Head of caudate nucleus (tissue), 42 donors: ENCODE measurements at regions not wholly inside any gene's neighbourhood (a gene's known extent, or its start where the extent isn't known, plus 50 kb on each side); places are given as distances from the start of the nearest gene placed in this dataset.
A peak's percentile ranks its signal among the peaks of the same experiment; 100 is the strongest.

Experiments used
- DNase-seq, 42 donors: peaks; one replicate each; pipeline versions ENCODE4 v3.0.0 to v3.0.0-alpha.2; 2020 to 2021; ENCODE audit warnings: mixed read lengths in 7 of 42
- intact Hi-C: fragments of 100-400 bp; cut with DNase I; formaldehyde crosslinking; loops from one replicate; pipeline ENCODE4 v1.15.0; 2022

DNA sequence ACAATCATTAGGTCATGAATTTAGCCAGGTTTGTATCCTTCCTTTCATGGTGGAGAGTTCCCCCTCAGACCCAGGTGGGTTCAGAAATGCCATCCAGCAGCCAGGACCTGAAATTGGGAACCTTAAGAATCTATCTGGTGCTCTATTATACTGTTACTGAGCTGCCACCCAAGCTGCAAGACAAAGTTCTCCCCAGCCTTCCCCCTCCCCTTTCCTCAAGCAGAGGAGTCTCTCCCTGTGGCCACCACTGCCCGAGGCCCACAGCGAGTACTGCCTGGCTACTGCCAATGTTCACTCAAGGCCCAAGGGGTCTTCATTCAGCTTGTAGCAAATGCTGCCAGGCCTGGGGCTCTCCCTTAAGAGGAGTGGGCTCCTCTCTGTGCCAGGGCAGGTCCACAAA is 133.8 kb downstream of the TMEM38B start:
- intact Hi-C loops = no loop called here
- DNase-seq = no peak

DNA sequence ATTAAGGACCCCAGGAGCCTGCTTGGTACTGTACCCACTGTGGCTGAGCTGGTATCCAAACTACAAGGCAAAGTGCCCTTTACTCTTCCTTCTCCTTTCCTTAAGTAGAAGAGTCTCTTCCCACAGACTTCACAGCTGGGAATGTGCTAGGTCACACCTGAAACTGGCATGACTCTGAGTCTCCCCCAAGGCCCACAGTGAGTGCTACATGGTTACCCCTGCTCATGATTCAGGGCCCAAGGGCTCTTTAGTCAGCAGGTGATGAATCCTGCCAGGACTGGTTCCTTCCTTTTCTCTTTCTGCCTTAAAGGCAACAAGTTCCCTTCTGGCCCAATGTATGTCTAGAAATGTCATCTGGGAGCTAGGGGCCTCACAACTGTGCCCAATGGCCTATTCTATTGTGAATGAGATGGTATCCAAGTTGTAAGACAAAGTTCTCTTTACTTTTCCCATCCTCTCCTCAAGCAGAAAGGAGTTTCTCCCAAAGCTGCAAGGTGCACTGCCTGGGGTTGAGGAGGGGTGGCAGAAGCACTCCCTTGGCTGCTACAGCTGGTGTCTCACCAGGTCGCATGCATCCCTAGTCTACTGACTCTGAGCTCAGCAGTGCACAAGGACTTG is 134.4 kb downstream of the TMEM38B start:
- intact Hi-C loops = no loop called here
- no peak for DNase-seq

DNA sequence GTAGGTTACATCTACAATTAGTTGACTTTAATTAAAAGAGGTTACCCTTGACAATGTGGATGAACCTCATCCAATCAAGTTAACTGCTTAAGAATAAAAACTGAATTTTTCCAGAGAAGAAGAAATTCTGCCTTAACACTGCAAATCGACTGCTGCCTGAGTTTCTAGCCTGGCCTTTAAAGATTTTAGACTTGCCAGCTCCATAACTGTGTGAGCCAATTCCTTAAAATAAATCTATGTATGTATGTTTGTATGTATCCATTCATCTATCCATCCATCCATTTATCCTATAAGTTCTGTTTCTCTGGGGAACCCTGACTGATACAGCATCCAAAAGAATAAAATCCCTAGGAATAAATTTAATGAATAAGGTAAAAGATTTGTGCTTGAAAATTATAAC is 136.1 kb downstream of the TMEM38B start:
- DNase-seq = no peak
- intact Hi-C loops = no loop called here

DNA sequence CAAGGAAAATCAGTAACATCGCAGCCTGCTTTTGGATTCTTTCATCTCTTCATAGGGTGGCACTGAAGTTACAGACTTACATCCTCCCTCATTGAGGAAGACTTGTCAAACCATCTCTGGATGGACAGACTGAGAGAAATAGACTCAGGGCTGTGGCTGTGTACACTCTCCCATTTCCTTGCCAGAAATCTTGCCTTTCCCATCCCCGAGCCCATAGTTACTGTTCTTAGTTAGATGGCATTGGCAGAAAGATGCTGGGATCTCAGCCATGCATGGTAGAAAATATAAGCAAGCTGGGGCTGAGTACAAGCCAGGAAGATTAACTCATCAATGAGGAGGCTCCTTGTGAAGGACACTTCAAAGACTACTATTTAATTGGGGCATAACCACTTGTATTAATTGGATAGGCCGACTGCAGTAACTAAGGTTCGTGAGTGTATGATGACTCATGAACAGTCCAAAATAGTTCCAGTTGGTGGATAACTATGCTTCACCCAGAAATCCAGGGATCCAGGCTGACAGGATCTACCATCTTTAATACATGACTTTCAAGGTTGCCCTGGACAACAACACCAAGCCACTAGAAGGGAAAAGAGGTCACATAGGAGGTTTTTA is 137.9 kb downstream of the TMEM38B start:
- intact Hi-C loops = no loop called here
- no peak for DNase-seq

DNA sequence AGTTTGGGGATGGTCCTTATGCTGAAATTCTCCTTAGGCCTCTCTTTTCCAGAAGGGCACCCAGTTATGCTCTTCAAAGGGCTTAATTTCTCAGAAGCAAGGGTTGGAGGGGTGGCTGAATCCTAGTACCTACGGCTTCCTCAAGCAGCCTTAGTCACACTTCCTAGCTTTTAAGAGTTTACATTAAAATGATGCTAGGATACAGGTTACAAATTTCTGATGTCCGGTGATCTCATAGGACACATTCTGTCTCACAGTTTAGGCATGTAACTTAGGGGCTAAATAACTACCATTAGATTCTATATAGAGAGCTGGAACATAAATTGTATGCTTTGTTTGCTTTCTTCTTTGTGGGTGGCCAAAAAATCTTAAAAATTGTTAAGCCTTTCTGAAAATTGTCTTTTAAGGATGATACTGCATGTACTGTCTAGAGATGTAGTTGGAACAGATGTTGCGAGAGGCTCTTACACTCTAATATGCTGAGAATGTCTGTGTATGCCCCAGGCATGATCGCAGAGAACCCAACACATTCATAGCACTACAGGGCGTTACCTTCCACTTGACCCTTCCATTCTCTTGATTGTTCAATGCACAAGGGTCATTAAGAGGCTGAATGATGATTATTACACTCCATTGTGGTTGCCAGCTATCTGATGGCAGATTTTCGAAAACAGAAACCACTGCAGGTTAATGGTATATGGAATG is 139.1 kb downstream of the TMEM38B start:
- intact Hi-C loops = no loop called here
- DNase-seq = no peak

DNA sequence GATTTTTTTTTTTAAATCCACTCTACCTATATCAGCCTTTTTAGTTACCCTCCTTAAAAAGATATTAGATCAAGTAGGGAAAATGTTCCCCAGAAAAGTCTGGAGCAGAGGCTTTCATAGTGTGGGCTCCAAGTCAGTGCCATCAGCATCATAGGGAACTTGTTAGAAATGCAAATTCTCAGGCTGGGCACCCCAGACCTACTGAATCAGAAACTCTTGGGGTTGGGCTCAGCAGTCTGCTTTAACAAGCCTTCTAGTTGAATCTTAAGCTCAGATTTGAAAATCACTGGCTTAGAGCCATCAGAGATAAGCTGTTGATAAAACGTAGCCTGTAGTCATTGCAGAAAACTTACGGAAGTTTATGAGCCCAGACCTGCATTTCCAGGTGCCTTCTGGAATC is 140.1 kb downstream of the TMEM38B start:
- DNase-seq = no peak
- intact Hi-C loops = no loop called here

DNA sequence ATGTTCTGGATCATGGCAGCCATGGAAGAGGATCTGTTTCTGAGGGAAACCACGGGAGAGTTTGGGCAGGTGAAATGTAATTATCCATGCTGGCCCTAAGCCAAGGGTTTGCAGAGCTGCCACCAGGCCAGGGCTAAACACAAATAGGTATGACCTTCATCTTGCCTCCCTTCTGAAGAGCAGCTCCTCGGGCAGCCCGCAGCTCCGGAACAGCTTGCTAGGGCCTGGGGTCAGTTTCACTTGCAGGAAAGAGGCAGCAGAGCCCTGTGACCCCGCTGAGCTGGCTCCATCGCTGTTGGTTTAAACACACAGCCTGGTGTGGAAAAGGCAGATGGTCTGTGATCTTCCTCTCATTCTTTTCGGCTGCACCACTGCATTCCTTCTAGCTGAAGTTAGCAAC is 141.4 kb downstream of the TMEM38B start:
- intact Hi-C loops = no loop called here

DNA sequence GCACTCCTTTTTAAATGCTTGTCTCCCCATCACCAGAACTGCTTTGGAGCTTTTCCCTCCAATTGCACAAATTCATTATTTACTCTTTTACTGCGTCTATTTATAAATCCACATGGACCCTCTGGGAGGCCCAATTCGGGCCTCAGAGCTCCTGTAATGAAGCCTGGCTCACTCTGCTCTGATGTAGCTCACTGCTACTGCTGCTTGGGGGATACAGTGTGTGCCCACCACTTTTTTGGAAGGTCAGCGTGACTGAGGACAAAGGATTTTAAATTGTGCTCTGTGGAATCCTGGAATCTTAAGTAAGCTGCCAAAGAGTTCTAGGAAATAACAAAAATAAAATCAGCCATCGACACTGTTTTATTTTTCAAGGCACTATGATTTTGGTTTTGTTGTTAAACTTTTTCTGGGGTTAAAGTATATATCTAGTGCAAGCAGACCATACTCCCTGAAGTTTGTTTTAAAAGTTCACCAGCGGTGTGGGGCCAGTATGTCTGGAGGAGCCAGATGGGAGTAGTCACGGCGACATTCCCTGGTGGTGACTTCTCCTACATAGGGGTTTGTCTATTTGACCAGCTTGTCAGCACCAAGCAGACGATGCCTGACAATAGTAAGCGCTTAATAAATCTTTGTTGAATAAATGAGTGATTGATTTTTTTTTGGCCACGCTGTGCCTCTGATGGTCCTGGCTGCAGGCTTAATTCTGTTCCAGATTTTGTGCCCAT is 142.8 kb downstream of the TMEM38B start:
- no peak for DNase-seq
- intact Hi-C loops = no loop called here

More for the DNA sequence above, 141.4 kb downstream of the TMEM38B start:
- DNase-seq = no peak

DNA sequence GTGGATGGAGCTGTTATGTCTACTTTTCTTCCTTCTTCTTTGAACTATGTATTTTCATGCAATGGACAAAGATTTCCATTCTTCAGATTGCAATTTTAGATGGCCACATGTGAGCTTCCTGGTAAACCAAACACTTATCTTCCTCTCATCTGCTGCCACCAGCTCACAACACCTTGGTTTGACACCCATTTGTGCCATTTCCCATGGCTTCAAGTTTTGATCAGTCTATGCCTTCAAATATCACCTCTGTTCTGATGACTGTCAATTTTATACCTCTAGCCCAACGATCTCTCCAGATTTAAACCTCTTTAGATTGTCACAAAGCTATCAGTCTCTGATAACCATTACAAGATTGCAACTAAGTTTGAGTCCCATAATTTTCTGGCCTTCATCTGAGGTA is 147.2 kb downstream of the TMEM38B start:
- intact Hi-C loops = loop anchor here (5.0 kb wide), 1 partner anchor 41 kb away; no protein-coding TSS in a partner anchor
- no peak for DNase-seq

DNA sequence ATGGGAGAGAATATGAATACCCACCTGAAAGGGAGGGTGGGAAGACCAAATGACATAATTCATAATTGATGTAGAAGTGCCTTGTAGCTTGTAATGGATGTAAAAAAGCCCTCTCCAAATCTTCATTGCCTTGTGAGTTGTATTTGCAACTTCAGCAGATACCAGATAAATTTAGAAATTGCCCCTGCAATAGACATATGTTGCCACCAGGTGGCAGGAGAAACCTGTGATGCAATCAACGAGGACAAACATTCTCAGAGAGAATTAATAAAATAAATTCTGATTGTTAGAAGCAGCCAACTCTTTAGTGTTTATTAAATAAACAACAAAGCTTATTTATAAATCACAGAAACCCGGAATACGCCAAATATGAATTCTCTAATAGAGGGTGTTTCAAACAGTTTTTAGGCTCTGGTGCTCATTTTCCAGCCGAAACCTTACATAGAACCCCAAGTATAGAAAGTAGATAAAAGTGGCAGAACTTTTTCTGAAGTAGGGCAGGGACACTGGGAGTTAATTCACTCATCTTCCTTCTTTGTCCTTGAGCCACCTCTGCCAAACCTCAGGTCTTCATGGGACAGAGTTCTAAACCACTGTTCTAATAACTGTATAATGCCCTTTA is 147.8 kb downstream of the TMEM38B start:
- peak in 35 of 42 donors; percentile 4 to 85 (median 55) for DNase-seq
- intact Hi-C loops = loop anchor here (5.0 kb wide), 1 partner anchor 40 kb away; no protein-coding TSS in a partner anchor

DNA sequence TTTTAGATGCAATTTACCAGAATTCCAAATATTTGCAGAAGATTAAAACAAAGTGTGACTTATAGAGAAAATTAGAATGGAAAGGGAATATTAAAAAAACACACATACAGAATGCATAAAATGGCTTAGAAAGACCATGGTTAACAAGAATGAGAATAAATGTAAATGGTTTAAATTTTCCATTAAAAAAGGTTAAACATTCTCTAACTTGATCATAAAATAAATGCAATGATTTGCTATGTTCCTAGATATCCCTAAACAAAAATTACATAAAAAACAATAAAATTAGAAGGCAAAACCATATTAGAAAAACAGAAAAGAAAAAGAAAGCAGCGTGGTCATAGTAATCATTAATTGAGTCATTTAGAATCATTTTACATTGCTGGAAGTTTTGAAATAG is 152.5 kb downstream of the TMEM38B start:
- intact Hi-C loops = no loop called here

DNA sequence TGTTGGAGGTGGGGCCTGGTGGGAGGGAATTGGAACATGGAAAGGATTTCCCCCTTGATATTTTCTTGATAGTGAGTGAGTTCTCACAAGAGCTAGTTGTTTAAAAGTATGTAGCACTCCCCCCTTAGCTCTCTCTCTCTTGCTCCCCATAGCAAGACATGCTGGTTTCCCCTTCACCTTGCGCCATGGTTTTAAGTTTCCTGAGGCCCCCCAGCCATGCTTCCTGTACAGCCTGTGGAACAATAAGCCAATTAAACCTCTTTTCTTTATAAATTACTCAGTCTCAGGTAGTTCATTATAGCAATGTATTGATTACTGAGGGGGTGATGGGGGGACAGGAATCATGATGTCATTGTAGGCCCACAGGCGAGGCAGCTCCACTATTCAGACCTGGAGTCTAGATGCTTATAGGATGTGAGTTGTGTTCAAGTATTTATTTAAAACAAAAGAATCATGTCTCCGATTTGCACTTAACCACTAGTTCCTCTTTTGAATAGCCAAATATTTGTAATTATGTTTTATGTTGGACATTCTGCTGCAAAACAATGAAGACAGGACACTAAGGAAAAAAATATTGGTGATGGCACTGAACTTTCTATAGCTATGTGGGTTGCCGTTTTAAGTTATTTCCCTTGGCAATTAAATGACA is 156.6 kb downstream of the TMEM38B start:
- no peak for DNase-seq
- intact Hi-C loops = no loop called here

More for the DNA sequence above, 152.5 kb downstream of the TMEM38B start:
- DNase-seq = no peak

DNA sequence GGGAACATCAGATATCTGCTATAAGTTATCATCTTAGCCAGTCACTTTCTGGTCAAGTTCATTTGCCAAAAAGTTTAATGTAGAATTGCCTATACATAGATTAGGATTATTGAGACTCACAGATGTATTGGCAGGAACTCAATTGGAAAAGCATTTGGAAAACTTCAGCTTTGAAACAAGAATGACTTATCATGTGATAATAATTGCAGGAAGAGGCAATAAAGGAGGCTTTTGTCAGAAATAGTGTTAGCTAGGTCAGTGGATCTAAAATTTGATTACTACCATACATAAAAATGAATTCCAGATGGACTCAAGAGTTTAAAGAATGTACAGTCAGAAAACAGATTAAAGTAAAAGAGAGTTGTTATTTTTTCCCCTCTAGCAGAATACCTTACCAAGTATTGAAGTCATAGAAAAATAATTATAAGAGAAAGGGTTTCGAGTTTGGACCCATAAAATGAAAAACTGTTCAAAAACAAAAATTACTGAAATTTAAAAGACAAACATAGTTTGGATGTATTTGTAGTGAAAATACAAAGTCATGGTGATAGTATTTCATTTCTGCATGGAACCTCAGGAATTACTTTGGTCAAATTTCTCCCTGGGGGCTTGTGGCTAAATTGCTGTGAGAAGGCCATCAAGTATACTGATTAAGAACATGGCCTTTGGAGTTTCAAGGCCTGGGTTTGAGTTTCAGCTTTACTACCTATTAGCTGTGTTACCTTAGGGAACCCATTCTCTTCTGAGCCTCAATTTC is 159.9 kb downstream of the TMEM38B start:
- intact Hi-C loops = no loop called here
- no peak for DNase-seq

DNA sequence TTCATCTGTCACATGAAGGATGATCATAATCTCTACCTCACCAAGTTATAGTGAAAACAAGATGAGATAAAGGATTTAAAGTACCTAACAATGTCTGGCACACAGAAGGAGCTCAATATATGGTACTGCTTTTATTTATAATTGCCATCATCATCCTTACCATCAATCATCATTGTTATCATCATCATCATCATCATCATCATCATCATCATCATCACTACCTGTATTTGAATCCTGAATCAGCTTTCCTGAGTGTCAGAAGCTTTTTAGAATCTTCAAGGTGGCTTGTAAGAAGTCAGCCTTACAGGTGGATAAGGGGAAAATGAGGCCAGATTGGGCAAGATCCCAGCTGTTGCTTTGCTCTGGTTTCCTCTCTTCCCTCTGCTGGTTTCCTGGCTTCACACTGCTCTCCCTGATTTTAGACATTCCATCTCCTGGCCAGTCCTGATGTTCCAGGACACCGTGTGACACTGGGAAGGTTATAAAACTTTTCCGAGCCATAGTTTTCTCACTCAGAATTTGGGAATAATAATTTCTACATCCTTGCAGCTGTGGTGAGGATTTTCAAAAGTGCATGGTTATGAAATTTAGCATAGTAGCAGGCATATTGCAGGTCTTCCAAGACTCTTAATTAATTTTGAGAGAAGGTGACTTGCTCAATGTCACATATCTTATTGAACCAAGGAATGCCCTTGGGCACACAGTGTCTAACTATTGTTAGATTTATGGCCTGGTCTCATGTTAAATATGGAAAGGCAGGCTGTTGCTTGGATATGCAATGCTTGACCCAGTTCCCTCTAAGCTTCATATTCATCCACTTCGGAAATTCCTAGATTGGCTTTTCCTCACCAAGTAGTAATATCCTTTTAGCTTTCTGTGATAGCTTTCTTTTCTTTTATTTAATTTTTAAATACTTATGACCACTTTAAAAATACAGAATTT is 160.7 kb downstream of the TMEM38B start:
- intact Hi-C loops = no loop called here
- DNase-seq = no peak

DNA sequence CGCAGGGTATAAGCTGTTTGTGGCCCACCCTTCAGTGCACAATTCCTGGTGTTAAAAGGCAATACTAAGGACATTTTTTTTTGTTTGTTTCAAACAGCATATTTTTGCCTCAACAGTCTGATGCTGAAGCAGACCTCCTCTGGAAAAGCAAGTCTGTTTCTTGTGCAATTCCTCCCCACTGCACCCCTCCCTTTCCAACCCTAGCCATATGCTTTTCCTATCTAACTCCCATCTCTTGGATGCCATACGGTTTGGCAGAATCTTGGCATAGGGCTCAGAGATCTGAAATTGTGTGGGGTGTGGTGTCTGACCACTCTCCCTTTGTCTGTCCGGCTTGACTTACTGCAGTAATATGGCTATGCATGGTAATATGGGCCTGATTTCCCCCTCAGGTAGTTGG is 161.6 kb downstream of the TMEM38B start:
- intact Hi-C loops = no loop called here
- DNase-seq = no peak

DNA sequence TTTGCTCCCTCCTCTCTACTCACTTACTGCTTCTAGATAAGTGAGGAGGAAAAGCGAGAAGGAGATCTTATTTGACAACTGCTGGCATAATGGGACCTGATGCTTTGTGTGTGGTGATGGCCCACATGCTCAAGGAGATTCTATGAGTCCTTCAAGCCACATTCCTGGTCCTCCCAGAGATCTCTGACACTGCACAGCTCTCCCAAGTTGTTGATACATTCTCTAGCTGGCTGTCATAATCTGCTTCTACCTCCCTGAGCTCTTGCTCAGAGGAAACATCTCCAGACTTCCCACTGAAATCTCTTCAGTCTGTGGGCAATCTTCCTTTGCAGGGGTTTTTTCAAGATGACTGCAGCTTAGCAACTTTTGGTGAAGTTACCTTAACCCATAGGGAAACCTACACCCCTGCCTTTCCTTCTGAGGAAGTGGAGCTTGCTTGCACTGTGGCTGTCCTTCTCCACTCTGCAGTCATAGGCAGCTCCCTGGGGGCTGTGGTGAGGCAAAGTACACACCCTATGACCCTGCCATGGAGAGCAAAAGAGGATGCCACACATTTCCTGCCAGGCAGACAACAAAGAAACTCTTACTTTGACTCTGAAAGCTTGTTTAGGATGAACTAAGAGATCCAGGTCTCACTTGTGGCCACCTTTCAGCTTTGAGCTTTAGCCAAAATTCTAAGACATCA is 163.8 kb downstream of the TMEM38B start:
- intact Hi-C loops = no loop called here
- no peak for DNase-seq

DNA sequence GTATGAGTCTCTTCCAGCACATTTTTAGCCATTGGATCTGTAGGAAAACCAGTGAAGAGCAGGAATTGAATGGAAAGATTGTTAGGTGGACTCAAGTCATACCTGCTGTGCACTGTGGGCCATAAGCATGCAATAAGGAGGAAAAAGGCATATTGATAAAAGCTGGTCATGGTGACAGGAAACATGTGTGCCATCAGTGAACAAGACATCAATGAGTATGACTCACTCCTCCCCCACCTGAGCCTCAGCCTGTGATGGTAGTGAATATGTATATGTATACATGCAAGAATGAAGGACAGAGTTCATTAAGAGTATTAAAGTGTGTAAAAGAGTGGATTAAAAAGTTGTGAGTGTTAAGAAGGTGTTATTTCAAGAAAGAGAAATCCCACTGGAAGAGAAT is 164.5 kb downstream of the TMEM38B start:
- intact Hi-C loops = no loop called here
- no peak for DNase-seq
